ENCODE measurements at regions not wholly inside any gene's neighbourhood (a gene's known extent, or its start where the extent isn't known, plus 50 kb on each side); places are given as distances from the start of the nearest gene placed in this dataset.
A peak's percentile ranks its signal among the peaks of the same experiment; 100 is the strongest.

DNA sequence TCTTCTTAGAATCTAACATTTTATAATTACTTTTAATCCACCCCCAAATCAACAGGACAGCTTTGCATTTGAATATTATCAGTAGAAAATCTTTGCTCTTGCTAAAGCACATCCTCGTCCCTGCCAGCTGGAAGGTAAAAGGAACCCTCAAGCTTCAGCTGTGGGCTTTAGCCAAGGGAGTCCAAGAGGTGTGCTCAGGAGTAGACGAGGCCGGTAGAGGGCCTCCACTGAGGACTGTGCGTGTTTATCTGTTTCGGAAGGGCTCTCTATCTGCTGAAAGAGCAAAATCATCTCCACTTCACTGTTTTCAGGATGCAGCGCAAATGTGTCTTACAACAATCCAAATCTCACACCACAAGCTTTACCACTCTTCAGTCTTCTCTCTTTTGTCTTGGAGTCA is 257.4 kb upstream of the IL12A start:
- no peak for FAIRE-seq
- BruUV-seq (replicated peaks): no TSS peak

More for the DNA sequence above, 257.4 kb upstream of the IL12A start:
- no peaks in the 10 kb centered on the region; the same call in 1 of the 2 replicates for H3K9me3 ChIP-seq (replicated peaks; ENCODE audit: control insufficient read depth, insufficient read depth, low read depth, low read length)
- no peak overlapping the region for H3K9ac ChIP-seq (ENCODE audit: insufficient read depth in 1 of 2, low read depth in 2 of 2, low read length in 2 of 2)
- H4K20me1 ChIP-seq (replicated peaks; ENCODE audit: control insufficient read depth, insufficient read depth, low read length): no peaks in the 10 kb centered on the region
- DNase-seq (ENCODE audit: extremely low read depth in 1 of 4, low spot score in 3 of 4) (no peak), ATAC-seq (0 out of 3 replicates have a peak, but pooled peaks have one; percentile 49)
- H3K36me3 ChIP-seq (ENCODE audit: control insufficient read depth, insufficient read depth, low read length): no peaks in the 10 kb centered on the region
- WGBS (ENCODE audit: insufficient coverage, low coverage, missing lambda C conversion rate): 0% methylated on average over 6 of the region's 6 CpGs
- no peaks in the 10 kb centered on the region for H3K79me2 ChIP-seq (ENCODE audit: control insufficient read depth, insufficient read depth, low read length)
- no peak overlapping the region for H2AFZ ChIP-seq (ENCODE audit: low read depth, low read length)
- no peak overlapping the region for H3K27ac ChIP-seq (ENCODE audit: extremely low read depth, low read depth, low read length)
- no peak overlapping the region for H3K4me2 ChIP-seq (ENCODE audit: insufficient read depth, low read length)
- CTCF ChIA-PET (ENCODE audit: low intra/inter-chr PET ratio): no interaction called here
- H3K27me3 ChIP-seq (ENCODE audit: control insufficient read depth in 2 of 2, insufficient read depth in 2 of 2, low read length in 2 of 2): no peaks in the 10 kb centered on the region
- no peak overlapping the region for H3K4me3 ChIP-seq
- H3K9me1 ChIP-seq (ENCODE audit: control insufficient read depth, insufficient read depth, low read length): no peaks in the 10 kb centered on the region
- intact Hi-C loops (cut with micrococcal nuclease) (no loop called here), in situ Hi-C loops (cut with MboI) (no loop called here)
- H3K4me1 ChIP-seq (replicated peaks in 1 of 2; ENCODE audit: control insufficient read depth in 2 of 2, insufficient read depth in 2 of 2, low read length in 2 of 2): no peaks in the 10 kb centered on the region
- POLR2A ChIA-PET: no interaction called here
- no peak for TF ChIP-seq MTA3 (IDR thresholded peaks at IDR 0.05; ENCODE audit: borderline replicate concordance)
- TF ChIP-seq RCOR1 (IDR thresholded peaks at IDR 0.05; ENCODE audit: borderline replicate concordance in 1 of 2, low read depth in 2 of 2, low read length in 2 of 2): no peak
- no peak for TF ChIP-seq EP300 (IDR thresholded peaks at IDR 0.05; ENCODE audit: low read length)
- TF ChIP-seq ZKSCAN8 (CRISPR knock-in tag; IDR thresholded peaks at IDR 0.05): no peak
- no peak for TF ChIP-seq RBM15 (IDR thresholded peaks at IDR 0.05; ENCODE audit: insufficient read depth, low read length)
- no peak for TF ChIP-seq TRIM25 (IDR thresholded peaks at IDR 0.05; ENCODE audit: borderline replicate concordance)
- TF ChIP-seq PURB (CRISPR knock-in tag; IDR thresholded peaks at IDR 0.05; ENCODE audit: low read depth): no peak
- TF ChIP-seq, protein P1, sequence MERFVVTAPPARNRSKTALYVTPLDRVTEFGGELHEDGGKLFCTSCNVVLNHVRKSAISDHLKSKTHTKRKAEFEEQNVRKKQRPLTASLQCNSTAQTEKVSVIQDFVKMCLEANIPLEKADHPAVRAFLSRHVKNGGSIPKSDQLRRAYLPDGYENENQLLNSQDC (CRISPR knock-in tag; IDR thresholded peaks at IDR 0.05): no peak
- no peak for TF ChIP-seq ZNF197 (CRISPR knock-in tag; IDR thresholded peaks at IDR 0.05; ENCODE audit: low read depth)
- no peak for TF ChIP-seq CHCHD3 (CRISPR knock-in tag; IDR thresholded peaks at IDR 0.05)
- TF ChIP-seq GTF2A2 (tag; IDR thresholded peaks at IDR 0.05): no peak
- no peak for TF ChIP-seq KLF1 (tag; IDR thresholded peaks at IDR 0.05)
- TF ChIP-seq ZNF699 (CRISPR knock-in tag; IDR thresholded peaks at IDR 0.05; ENCODE audit: insufficient replicate concordance): no peak
- TF ChIP-seq ZNF224 (CRISPR knock-in tag; IDR thresholded peaks at IDR 0.05): no peak
